NT2/D1 (cell line): ENCODE measurements at regions not wholly inside any gene's neighbourhood (a gene's known extent, or its start where the extent isn't known, plus 50 kb on each side); places are given as distances from the start of the nearest gene placed in this dataset.

Experiments used
- YY1 ChIP-seq: IDR thresholded peaks from 2 replicates; pipeline ENCODE4 v1.6.1; 2011; ENCODE audit not compliant: insufficient read length, insufficient read depth
- ZNF274 ChIP-seq: IDR thresholded peaks from 2 replicates; pipeline ENCODE4 v1.6.1; 2011; ENCODE audit warnings: mild to moderate bottlenecking, low read depth, low read length

GRCh38 chr9:18294229-18294628 is 179.7 kb upstream of the ADAMTSL1 start:
- TF ChIP-seq ZNF274 (no peak), YY1 (no peak)
